ENCODE measurements at regions not wholly inside any gene's neighbourhood (a gene's known extent, or its start where the extent isn't known, plus 50 kb on each side); places are given as distances from the start of the nearest gene placed in this dataset.

DNA sequence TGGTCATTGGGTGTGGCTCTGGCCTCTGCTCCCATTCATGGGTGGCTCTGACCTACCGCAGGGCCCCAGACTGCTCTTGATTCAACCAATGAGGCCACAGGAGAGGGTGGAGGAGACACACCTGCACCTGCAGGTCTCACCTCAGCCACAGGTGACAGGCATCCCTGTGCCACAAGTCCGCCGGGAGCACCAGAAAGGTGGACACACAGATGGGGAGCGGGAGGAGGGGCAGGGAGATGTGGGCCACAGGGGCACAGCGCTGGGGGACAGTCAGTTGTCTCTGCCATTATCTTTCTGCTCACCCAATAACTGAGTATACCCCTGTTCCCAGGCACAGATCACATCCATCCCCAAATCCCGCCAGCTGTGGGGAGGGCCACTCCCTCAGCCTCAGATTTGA lies 189.1 kb upstream of the SALL3 start:
- H3K9me3 ChIP-seq, result no peaks in the 10 kb centered on the region
- no peaks in the 10 kb centered on the region for H3K4me1 ChIP-seq (ENCODE audit: low read depth)
- ATAC-seq (no peak), DNase-seq (no peak)
- intact Hi-C loops (cut with DNase I, micrococcal nuclease), result no loop called here
- TF ChIP-seq CTCF (IDR thresholded peaks at IDR 0.05), result no peak
- H3K36me3 ChIP-seq (ENCODE audit: low read depth), result no peaks in the 10 kb centered on the region
- H3K4me3 ChIP-seq, result no peak overlapping the region

- TF ChIP-seq CTCF (IDR thresholded peaks at IDR 0.05), result no peak
- DNase-seq, result no peak
- Histone ChIP-seq H3K36me3 (ENCODE audit: low read depth) (no peaks in the 10 kb centered on the region), H3K9me3 (no peaks in the 10 kb centered on the region), H3K4me3 (no peak overlapping the region), H3K4me1 (ENCODE audit: low read depth) (no peaks in the 10 kb centered on the region)
- ATAC-seq, result no peak
- intact Hi-C loops (cut with DNase I, micrococcal nuclease), result no loop called here
Observed at GRCh38 chr18:78790960-78791359, 188.7 kb upstream of the SALL3 start.

- TF ChIP-seq CTCF (IDR thresholded peaks at IDR 0.05), result no peak
- intact Hi-C loops (cut with DNase I, micrococcal nuclease), result no loop called here
Observed at GRCh38 chr18:78792094-78792493, 187.5 kb upstream of the SALL3 start.

GRCh38 chr18:78792736-78793135 lies 186.9 kb upstream of the SALL3 start:
- DNase-seq (no peak), ATAC-seq (no peak)
- intact Hi-C loops (cut with DNase I, micrococcal nuclease), result no loop called here

More at GRCh38 chr18:78792094-78792493, 187.5 kb upstream of the SALL3 start:
- no peak overlapping the region for H3K4me3 ChIP-seq
- no peaks in the 10 kb centered on the region for H3K4me1 ChIP-seq (ENCODE audit: low read depth)
- no peak for DNase-seq
- no peak for ATAC-seq
- H3K36me3 ChIP-seq (ENCODE audit: low read depth), result no peaks in the 10 kb centered on the region
- no peaks in the 10 kb centered on the region for H3K9me3 ChIP-seq

DNA sequence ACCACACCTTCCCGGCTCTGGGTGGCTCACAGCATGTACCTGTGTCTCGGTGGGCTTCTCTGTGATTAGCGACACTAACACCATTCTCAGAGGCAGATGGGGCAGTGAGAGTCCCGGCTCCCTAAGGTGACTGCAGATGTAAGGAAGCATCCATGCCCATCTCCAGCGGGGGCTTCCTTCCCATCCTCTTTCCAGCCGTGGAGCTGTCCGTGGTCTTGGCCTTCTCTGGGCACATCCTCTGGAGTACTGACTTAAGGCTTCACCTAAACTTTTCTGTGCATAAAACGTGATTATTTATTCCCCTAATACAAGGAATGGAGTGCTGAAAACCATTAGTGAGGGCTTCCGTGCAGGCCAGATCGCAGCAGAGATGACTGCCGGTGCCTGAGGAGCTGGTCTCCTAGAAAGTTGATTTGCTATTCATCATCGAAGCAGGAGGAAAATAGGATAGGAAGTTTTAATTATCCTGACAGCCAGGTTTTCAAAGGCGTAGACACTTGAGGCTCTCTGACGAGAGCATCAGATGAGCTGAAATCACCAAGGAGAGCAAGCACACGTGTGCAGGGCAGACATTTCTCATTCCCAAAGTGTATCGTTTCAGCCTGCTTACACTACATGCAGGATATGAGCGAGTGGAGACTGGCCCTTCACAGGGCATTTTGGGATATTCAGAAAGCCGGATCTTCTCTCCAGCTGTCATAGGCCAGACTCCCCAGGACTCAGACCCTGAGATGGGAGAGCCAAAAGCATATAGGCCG lies 186.1 kb upstream of the SALL3 start:
- H3K4me1 ChIP-seq (ENCODE audit: low read depth), result no peaks in the 10 kb centered on the region
- no peak for TF ChIP-seq CTCF (IDR thresholded peaks at IDR 0.05)
- intact Hi-C loops (cut with DNase I, micrococcal nuclease), result no loop called here
- H3K36me3 ChIP-seq (ENCODE audit: low read depth), result no peaks in the 10 kb centered on the region
- H3K4me3 ChIP-seq, result no peak overlapping the region
- ATAC-seq (no peak), DNase-seq (no peak)
- H3K9me3 ChIP-seq, result no peaks in the 10 kb centered on the region

More at GRCh38 chr18:78792736-78793135, 186.9 kb upstream of the SALL3 start:
- Histone ChIP-seq H3K4me1 (ENCODE audit: low read depth) (no peaks in the 10 kb centered on the region), H3K9me3 (no peaks in the 10 kb centered on the region), H3K4me3 (no peak overlapping the region), H3K36me3 (ENCODE audit: low read depth) (no peaks in the 10 kb centered on the region)
- TF ChIP-seq CTCF (IDR thresholded peaks at IDR 0.05), result no peak

GRCh38 chr18:78794071-78794430 lies 185.6 kb upstream of the SALL3 start:
- no peak for TF ChIP-seq CTCF (IDR thresholded peaks at IDR 0.05)
- H3K9me3 ChIP-seq, result no peaks in the 10 kb centered on the region
- no peak for ATAC-seq
- intact Hi-C loops (cut with DNase I, micrococcal nuclease), result no loop called here
- DNase-seq, result no peak
- no peak overlapping the region for H3K4me3 ChIP-seq
- no peaks in the 10 kb centered on the region for H3K36me3 ChIP-seq (ENCODE audit: low read depth)
- H3K4me1 ChIP-seq (ENCODE audit: low read depth), result no peaks in the 10 kb centered on the region
